ENCODE measurements at regions not wholly inside any gene's neighbourhood (a gene's known extent, or its start where the extent isn't known, plus 50 kb on each side); places are given as distances from the start of the nearest gene placed in this dataset.
"Not testable (repeated sequence)": the region's sequence is repeated elsewhere in the genome, so short reads cannot be mapped to it uniquely, and the experiment has no call there.

GRCh38 chr6:148051-148984 lies 144.0 kb upstream of the DUSP22 start:
- not testable (repeated sequence) for TF ChIP-seq NFRKB, ARNT, PKNOX1, SP1, ZNF384, SUZ12 (IDR thresholded peaks at IDR 0.05)
